Ascending aorta (tissue), 2 donors: ENCODE measurements at regions not wholly inside any gene's neighbourhood (a gene's known extent, or its start where the extent isn't known, plus 50 kb on each side); places are given as distances from the start of the nearest gene placed in this dataset.
"Not testable (repeated sequence)": the region's sequence is repeated elsewhere in the genome, so short reads cannot be mapped to it uniquely, and the experiment has no call there.

Experiments
- DNase-seq, 2 donors: peaks; one replicate each; pipeline ENCODE4 v3.0.0-alpha.2; 2019; ENCODE audit warnings: low spot score in 2 of 2
- H3K27ac ChIP-seq, 2 donors: fragments of 200-600 bp; sonication (generic); one replicate each; pipeline ENCODE4 v1.5.1; 2016 to 2017; ENCODE audit warnings: mild to moderate bottlenecking in 1 of 2
- H3K27me3 ChIP-seq: fragments of 200-600 bp; sonication (generic); one replicate; pipeline ENCODE4 v1.5.1; 2017
- H3K36me3 ChIP-seq, 2 donors: fragments of 200-600 bp; sonication (generic); one replicate each; pipeline ENCODE4 v1.5.1; 2016
- H3K4me1 ChIP-seq, 2 donors: fragments of 200-600 bp; sonication (generic); one replicate each; pipeline ENCODE4 v1.5.1; 2016 to 2017; ENCODE audit warnings: mild to moderate bottlenecking in 1 of 2
- H3K4me3 ChIP-seq, 2 donors: fragments of 200-600 bp; sonication (generic); one replicate each; pipeline ENCODE4 v1.5.1; 2016 to 2017; ENCODE audit warnings: mild to moderate bottlenecking in 1 of 2
- H3K9me3 ChIP-seq, 2 donors: fragments of 200-600 bp; sonication (generic); one replicate each; pipeline ENCODE4 v1.5.1; 2016
- CTCF ChIP-seq, 3 experiments: fragments of 200-600 bp in 2 of 3; fragments of 450-650 bp in 1 of 3; sonication (generic) in 2 of 3; IDR thresholded peaks; one replicate each; pipeline ENCODE4 v1.5.1; 2016 to 2019; ENCODE audit warnings: antibody characterized with exemption in 3 of 3, mild to moderate bottlenecking in 1 of 3, moderate library complexity in 1 of 3
- intact Hi-C: fragments of 100-400 bp; cut with DNase I; formaldehyde crosslinking; loops from one replicate; pipeline ENCODE4 v1.15.1; 2023

DNA sequence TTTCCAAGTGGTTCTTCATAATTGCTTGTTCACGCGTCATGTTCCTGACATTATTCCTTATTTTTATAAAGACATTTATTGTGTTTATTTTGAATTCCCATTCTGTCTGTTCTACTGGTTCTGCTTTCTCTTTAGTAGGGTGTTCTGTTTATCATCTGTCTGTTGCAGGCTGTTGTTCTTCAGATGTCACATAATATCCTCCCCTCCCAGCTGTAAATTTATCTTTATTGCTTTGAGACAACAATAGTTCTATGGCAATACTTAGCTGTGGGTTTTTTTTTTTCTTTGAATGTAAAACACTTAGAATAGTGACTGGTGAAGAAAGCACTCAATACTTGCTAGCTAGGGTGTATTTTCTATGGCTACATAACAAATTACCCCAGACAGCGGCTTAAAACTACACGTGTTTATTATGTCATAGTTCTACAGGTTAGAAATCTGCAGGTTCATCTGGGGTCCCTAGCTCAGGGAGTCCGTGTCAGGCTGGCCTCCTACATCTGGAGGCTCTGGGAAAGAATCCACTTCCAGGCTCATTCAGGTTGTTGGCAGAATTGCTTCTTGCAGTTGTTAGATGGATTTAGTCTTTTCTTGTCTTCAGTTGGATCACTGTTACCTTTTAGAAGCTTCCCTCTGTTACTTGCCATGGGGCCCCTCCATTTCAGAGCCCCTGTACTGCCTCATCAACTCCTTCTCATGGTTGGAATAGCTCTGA lies 63.4 kb upstream of the ENPEP start:
- intact Hi-C loops = no loop called here
- TF ChIP-seq CTCF (IDR thresholded peaks at IDR 0.05) = no peak
- Histone ChIP-seq H3K4me3 (no peak overlapping the region), H3K4me1 (no peaks in the 10 kb centered on the region), H3K9me3 (no peaks in the 10 kb centered on the region), H3K27ac (no peak overlapping the region), H3K27me3 (no peaks in the 10 kb centered on the region), H3K36me3 (no peaks in the 10 kb centered on the region)
- no peak for DNase-seq

DNA sequence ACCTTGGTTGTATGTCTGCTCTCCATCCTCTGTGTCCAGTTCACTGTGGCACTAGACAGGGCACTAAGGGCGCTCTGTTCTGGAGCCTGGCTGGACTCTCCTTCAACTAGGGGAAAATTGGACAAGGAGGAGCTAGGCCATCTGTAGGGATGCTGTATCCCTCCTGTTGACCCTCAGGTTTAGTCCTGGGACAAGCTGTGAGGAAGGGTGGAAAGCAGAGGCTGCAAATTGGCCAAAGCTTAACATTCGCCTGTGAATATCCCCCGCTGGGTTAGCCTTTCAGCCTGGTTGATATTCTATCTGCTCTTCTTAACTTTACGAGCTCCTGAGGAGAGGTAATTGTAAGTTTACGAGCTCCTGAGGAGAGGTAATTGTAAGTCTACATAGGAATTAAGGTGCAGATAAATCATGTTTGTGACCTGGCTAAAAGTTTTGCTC lies 64.4 kb upstream of the ENPEP start:
- Histone ChIP-seq H3K36me3 (no peaks in the 10 kb centered on the region), H3K4me3 (no peak overlapping the region), H3K27me3 (no peaks in the 10 kb centered on the region), H3K27ac (no peak overlapping the region), H3K4me1 (no peaks in the 10 kb centered on the region), H3K9me3 (no peaks in the 10 kb centered on the region)
- DNase-seq = no peak
- intact Hi-C loops = no loop called here
- TF ChIP-seq CTCF (IDR thresholded peaks at IDR 0.05) = no peak

DNA sequence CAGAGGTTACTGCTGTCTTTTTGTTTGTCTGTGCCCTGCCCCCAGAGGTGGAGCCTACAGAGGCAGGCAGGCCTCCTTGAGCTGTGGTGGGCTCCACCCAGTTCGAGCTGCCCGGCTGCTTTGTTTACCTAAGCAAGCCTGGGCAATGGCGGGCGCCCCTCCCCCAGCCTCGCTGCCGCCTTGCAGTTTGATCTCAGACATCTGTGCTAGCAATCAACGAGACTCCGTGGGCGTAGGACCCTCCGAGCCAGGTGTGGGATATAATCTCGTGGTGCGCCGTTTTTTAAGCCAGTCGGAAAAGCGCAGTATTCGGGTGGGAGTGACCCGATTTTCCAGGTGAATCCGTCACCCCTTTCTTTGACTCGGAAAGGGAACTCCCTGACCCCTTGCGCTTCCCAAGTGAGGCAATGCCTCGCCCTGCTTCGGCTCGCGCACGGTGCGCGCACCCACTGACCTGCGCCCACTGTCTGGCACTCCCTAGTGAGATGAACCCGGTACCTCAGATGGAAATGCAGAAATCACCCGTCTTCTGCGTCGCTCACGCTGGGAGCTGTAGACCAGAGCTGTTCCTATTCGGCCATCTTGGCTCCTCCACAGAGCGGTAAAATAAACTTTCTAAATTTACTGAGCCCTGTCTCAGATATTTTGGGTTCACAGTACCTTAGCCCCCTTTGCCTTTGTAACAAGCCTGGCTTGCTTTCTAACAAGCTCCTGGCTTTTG lies 64.9 kb upstream of the ENPEP start:
- H3K4me1 ChIP-seq, H3K9me3 ChIP-seq, H3K4me3 ChIP-seq, H3K36me3 ChIP-seq, H3K27me3 ChIP-seq, DNase-seq, H3K27ac ChIP-seq, intact Hi-C loops: not testable (repeated sequence)

- H3K36me3 ChIP-seq = no peaks in the 10 kb centered on the region
- no peak overlapping the region for H3K4me3 ChIP-seq
- H3K9me3 ChIP-seq = no peaks in the 10 kb centered on the region
- no peaks in the 10 kb centered on the region for H3K4me1 ChIP-seq
- no peak for TF ChIP-seq CTCF (IDR thresholded peaks at IDR 0.05)
- H3K27ac ChIP-seq = no peak overlapping the region
- intact Hi-C loops = no loop called here
- no peak for DNase-seq
- H3K27me3 ChIP-seq = no peaks in the 10 kb centered on the region
Measured at GRCh38 chr4:110400086-110400485, 75.9 kb upstream of the ENPEP start.

DNA sequence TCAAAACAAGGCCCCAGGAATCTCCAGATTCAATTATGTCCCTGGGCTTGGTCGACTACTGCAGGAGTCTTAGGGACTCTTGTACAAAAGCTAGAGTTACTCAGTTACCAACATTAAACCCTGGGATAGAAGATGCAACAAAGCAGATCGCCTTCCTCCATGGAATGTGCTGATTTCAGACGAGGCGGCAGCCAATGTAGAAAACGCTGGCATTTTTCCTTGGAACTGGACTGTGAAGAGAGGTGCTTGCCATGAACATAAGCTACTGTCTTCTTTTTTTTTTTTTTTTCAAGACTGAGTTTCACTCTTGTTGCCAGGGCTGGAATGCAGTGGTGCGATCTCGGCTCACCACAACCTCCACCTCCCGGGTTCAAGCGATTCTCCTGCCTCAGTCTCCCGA lies 76.9 kb upstream of the ENPEP start:
- H3K27me3 ChIP-seq, H3K9me3 ChIP-seq, H3K4me3 ChIP-seq, H3K27ac ChIP-seq, intact Hi-C loops, DNase-seq, H3K36me3 ChIP-seq, H3K4me1 ChIP-seq: not testable (repeated sequence)

- Histone ChIP-seq H3K27ac (no peak overlapping the region), H3K4me1 (no peaks in the 10 kb centered on the region), H3K4me3 (no peak overlapping the region), H3K27me3 (no peaks in the 10 kb centered on the region), H3K36me3 (no peaks in the 10 kb centered on the region), H3K9me3 (no peaks in the 10 kb centered on the region)
- DNase-seq = no peak
- TF ChIP-seq CTCF (IDR thresholded peaks at IDR 0.05) = no peak
- intact Hi-C loops = no loop called here
Measured at GRCh38 chr4:110396963-110397362, 79.0 kb upstream of the ENPEP start.
